ENCODE measurements at regions not wholly inside any gene's neighbourhood (a gene's known extent, or its start where the extent isn't known, plus 50 kb on each side); places are given as distances from the start of the nearest gene placed in this dataset.

DNA sequence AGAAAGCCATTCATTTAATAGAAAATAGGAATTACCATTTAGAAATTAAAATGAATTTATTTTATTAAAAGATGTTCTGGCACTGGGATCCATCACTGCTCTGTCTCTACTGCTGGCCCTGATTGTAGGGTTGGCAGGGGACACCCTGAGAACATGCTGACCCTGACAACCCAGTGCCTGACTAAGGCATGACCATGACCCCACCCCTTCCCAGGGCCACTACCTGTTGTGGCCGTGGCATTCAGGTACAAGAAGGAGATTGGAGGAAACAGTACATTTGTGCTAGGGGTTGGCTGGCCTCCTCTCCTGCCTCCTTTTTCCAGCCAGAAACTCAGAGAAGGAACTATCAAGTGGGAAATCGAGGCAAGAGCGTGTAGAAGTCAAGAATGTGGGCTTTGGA is 197.0 kb upstream of the ZMIZ1 start:
- no peak for TF ChIP-seq EP300 (IDR thresholded peaks at IDR 0.05)
- TF ChIP-seq CTCF (IDR thresholded peaks at IDR 0.05): no peak
- TF ChIP-seq POLR2A (IDR thresholded peaks at IDR 0.05): no peak

Measured in suprapubic skin (tissue), 3 donors.